Suppressor macrophage (primary cell): ENCODE measurements at regions not wholly inside any gene's neighbourhood (a gene's known extent, or its start where the extent isn't known, plus 50 kb on each side); places are given as distances from the start of the nearest gene placed in this dataset.

Experiments
- DNase-seq, 4 experiments: peaks; one replicate each; pipeline ENCODE4 v3.0.0-alpha.2; 2020 to 2022

DNA sequence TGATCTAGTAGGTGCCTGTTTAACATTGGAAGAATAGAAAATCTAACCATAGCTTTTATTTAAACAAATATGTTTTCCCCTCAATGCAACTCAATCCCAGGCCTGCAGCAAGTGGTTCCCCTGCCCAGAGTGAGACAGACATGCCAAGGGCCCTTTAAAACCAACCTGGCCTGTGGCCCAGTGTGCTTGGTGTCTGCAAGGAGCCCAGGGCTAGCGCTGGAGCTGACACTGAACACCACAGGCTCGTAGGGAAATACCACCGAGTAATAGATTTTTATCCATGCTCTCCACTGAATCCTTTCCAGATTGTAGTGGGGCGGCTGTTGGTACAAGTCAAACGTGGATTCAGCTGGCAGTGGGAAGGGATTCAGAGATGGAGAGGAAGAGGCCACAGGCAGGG lies 95.6 kb upstream of the NRXN3 start:
- no peak for DNase-seq

DNA sequence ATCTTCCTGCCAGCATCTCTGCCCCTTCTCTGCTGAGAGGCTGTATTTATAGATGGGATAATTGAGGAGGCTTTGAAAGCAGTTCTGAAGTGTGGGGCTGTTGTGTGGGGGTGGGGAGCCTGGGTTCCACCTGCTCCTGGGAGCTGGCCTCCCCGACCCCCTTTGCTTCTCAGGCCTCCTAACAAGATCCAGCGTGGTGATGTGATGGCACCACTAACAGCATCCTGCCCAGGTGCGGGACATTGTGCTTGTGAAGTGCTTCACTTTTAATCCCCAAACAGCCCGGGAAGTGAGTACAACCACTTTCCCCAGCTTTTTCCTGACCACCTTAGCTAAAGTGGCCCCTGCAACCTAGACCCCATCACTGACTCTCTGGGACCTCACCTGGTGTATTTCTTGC lies 95.1 kb upstream of the NRXN3 start:
- DNase-seq, result no peak

DNA sequence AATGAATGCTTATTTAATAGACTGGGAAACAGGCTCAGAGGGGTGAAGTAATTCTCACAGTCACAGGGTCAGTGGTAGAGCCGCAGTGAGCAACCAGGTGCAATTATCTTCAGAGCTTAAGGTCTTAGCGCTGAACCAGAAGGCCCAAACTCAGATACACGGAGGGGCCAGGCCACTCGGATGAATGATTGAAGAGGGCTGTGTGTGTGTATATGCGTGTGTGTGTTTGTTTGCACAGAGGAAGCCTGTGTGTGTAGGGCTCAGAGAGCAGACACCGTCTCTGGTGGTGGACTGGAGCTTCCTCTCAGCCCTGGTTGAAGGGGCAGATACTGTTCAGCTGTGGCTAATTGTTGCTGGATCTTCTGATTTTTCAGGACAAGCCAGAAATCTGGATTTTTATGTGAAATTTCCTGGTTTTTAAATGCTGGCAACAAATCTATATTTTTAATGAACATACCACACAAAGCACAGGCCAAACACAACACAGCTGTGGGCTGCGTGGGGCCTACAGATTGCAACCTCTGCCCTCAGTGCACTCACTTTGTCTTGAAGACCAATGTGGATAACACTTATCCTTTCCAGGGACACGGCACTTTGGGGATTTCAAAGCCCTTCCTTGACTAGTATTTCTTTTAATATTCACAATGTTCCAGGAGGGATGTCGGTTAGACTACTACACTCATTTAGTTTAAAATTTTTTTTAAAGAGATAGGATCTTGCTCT lies 94.5 kb upstream of the NRXN3 start:
- DNase-seq, result no peak

DNA sequence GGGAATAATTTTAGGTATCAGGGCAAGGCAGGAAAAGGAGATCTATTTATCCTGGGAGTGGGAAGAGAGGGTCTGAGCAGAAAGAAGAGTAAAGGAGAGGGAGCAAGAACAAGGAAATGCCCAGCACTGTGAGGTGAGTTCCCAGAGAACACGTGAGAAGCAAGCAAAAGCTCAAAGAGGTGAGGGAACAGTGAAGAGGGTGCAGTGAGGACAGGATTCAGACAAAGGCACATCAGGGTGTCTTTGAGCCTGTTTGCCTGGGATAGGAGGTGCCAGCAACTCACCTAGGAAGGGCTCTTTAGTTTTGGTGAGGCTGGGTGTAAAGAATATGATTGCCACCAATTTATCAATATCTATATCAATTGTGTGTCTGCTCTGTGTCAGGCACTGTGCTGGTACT lies 88.9 kb upstream of the NRXN3 start:
- DNase-seq, result no peak

DNA sequence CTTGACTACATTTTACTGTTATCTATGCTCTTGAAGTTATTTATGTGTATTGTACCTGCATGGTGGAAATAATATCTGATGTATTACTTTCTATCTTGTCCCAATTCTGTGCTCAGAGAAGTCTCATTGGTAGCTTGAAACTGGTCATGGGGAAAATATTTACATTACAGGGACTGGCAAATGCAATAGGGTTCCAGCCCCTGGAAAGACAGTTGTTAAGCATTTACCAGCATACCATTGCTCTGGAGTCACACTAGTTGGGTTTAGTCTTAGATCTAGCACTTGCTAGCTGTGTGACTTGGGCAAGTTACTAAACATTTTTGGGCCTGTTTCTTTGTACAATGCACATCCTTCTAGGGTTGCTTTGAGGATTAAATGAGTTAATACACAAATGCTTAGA lies 86.3 kb upstream of the NRXN3 start:
- DNase-seq, result no peak

DNA sequence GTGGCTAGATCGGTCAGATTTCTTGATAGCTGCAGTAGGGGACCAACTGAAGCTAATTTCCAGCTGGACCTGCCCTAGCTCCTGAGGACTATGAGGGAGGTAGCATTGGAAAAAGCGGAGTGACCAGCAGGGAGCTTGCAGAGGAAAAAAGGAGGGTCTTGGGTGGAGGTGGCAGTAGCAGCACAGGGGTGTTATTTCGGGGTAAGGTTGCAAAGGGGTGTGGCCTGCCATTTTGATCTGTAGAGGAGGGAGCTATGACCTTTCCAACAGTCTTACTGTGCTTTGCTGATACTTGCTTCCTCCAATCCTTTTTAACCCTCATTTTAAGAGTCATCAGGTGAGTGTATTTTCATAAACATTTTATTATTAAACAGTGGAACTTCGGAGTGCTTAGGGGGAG lies 83.8 kb upstream of the NRXN3 start:
- no peak for DNase-seq

DNA sequence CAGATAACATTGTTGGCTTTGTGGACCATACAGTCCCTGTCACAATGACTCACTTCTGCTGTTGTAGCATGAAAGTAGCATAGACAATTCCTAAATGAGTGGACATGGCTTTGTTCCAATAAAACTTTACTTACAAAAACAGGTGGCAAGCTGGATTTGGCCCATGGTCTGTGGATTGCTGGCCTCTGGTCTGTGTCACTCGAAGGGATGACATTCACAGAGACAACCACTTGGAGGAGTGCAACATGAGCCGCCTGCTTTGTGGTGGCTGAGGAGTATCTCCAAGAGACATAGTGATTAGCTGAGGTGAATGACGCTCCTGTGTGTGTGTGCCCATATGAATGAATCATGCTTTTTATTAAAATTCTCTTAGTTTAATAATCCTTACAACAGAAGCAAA lies 81.3 kb upstream of the NRXN3 start:
- no peak for DNase-seq

DNA sequence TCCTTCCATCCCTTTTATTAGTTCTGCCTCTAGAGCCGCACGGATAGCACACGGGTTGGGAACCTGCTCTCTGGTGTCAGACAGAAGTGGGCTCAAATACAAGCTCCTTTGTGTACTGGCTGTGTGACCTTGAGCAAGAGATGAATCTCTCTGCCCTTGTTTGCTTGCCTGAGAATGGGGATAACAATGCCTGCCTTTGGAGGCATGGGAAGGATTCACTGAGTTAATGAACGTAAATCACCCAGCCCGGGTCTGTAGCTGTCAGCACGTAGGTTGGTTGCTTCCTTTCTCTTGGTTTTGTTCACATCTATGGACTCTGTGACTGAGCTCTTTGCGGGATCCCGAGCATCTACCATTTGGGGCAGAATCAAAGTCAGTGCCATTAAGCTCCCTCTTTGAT lies 79.3 kb upstream of the NRXN3 start:
- no peak for DNase-seq

DNA sequence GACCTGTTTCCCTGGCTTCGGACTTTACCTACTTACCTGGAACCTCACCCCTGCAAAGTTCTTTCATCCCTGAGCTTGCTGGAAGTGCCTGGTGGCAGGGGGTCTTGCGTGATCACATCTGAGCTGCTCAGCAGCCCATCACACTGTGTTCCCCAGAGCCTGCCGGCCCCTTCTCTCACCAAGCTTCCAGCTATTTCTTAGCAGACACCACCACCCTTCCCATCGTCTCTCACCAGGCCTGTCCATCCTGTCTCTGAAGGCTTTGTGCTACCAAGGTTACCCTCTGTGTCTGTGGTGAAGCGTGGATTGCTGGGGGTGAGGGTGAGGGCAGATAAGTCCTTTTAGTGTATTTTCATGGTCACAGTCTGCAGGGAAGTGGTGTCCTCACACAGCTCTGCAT lies 78.8 kb upstream of the NRXN3 start:
- no peak for DNase-seq

DNA sequence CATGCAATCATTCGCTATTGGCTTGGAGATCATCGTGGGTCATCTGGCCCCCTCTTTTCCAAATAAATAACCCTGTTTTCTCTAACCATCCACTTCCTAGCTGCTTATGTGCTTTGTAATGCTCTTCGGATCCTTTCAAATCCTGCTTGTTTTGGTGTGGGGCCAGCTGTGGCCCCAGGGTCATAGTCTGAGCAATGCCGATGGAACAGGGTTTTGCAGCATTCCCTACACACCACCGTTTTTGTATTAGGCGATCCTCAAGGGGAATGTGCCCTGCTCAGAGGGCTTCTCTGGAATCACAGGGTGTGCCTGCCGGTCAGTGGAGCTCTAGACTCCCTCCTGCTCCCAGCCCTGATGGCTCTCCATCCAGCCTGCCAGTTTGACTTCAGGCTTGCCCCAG lies 78.1 kb upstream of the NRXN3 start:
- DNase-seq, result no peak

DNA sequence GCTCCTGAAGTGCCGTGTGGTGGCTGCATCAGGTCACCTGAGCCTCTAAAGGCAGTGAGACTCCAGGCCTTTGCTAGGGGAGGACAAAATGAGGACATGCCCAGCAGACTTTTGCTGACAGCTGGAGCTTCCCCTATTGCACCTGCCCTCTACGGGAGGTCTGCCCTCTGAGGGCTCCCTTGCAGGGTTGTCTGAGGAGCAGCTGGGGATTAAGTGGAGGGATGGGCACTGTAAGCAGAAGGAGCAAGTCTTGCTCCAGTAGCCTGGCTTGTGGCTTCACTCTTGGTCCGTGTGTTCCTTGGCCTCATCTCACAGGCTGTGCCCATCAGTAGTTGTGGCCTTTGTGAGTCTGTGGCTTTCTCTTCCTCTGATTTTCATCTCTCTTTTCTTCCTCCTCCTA lies 66.9 kb upstream of the NRXN3 start:
- no peak for DNase-seq

DNA sequence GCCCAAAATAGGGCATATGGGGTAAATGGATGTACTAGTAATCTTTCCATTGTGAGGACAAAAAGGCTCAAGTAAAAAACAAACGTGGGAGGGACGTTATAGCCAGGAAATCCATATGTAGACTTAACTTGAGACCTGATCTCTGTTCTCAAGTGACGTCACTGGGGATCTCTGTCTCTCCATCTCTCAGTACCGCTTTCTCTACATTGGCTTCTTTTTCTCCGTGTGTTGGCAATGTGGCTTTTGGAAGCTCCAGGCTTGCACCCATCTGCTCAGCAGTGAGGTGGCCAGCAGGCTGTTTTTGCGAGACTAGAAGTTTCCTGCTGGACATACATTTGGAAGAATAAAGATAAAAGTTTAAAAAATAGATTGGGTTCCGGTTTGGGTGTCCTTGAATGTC lies 66.0 kb upstream of the NRXN3 start:
- DNase-seq, result no peak

DNA sequence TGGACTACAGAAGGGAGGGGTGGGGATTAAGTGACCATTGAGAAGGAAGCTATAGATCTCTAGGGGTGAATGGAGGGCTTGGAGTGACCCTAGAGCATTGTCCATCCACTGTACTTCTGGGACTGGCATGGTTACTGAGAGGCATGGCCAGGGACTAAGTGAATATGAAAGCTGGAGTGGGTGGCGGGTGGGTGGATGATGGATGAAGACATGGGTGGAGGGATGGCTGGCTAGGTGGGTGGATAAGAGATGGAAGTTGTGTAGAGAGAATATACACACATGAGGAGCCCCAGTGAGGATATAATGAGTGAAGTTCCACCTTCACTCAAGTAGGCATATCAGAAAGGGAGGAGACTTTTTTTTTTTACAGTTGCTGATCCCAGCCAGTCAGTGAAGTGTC lies 65.5 kb upstream of the NRXN3 start:
- no peak for DNase-seq

DNA sequence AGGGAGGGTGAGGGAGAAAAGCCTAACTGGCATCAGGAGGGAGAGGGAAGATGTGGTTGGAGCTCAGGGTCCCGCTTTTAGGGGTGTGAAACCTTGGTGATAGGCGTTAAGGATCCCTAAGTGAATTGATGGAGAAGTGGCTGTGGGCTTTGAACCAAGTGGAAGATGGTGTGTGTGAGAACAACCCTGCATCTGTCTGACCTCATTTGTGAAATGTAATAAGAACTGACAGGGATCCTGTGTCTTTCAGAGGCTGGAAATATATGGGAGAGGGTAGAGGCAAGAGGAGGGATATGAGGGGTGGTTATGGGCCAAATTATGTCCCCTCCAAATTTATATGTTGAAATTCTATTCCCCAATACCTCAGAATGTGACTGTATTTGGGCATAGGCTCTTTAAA lies 63.8 kb upstream of the NRXN3 start:
- no peak for DNase-seq

DNA sequence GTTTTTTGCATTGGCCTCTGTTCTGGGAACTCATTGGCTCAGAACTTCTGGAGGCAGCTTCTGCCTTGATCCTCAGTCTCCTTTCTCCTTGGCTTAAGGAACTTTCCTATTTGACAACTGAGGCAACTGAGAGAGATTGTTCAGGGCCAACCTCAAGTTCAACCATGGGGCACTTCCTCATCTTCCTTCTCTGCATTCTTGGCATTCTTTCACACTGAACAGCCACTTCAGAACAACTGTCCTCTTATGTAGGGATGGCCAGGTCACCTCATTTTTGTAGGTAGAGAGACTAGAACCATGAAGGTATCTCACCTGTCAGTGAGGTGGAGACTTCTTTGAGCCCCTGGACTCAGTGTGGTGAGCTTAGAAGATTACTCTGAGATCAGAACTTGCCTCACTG lies 63.0 kb upstream of the NRXN3 start:
- DNase-seq, result no peak

DNA sequence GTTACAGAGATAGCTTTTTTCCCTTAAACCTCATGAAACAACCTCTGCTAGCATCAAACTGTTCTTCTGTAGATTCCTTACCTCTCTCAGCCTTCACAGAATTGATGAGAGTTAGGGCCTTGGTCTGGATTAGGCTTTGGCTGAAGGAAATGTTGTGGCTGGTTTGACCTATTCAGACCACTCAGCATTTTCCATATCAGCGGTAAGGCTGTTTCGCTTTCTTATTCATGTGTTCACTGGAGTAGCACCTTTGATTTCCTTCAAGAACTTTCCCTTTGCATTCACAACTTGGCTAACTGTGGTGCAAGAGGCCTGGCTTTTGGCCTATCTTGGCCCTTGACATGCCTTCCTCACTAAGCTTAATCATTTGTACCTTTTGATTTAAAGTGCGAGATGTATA lies 50.7 kb upstream of the NRXN3 start:
- DNase-seq, result no peak
